CD14-positive monocyte (primary cell): ENCODE measurements at regions not wholly inside any gene's neighbourhood (a gene's known extent, or its start where the extent isn't known, plus 50 kb on each side); places are given as distances from the start of the nearest gene placed in this dataset.

ENCODE experiments used
- DNase-seq, 3 donors: peaks; one replicate each; pipeline ENCODE4 v3.0.0-alpha.2; 2011 to 2022
- H2AFZ ChIP-seq: 2 replicates; pipeline ENCODE4 v1.6.0; 2012; ENCODE audit warnings: mild to moderate bottlenecking, low read depth, low read length, inconsistent platforms; ENCODE audit not compliant: insufficient read depth, poor library complexity, severe bottlenecking
- H3K27ac ChIP-seq, 2 donors: 1 replicate in 1 of 2; 2 replicates in 1 of 2; pipeline ENCODE4 v1.5.1; 2012 to 2013; ENCODE audit warnings: low read length in 2 of 2, control low read depth in 1 of 2, inconsistent platforms in 1 of 2, low read depth in 1 of 2, mild to moderate bottlenecking in 1 of 2
- H3K27me3 ChIP-seq, 2 donors: one replicate each; pipeline versions ENCODE4 v1.6.0 to v1.6.1; 2011 to 2013; ENCODE audit warnings: low read length in 2 of 2; ENCODE audit not compliant: control insufficient read depth in 2 of 2, insufficient read depth in 2 of 2
- H3K36me3 ChIP-seq, 2 donors: replicated peaks in 1 of 2; 1 replicate in 1 of 2; 2 replicates in 1 of 2; pipeline versions ENCODE4 v1.5.1 to v1.6.1; 2012 to 2013; ENCODE audit warnings: low read length in 2 of 2, control low read depth in 1 of 2, inconsistent platforms in 1 of 2, mild to moderate bottlenecking in 1 of 2; ENCODE audit not compliant: insufficient read depth in 2 of 2, control insufficient read depth in 1 of 2
- H3K4me1 ChIP-seq, 2 donors: 1 replicate in 1 of 2; 2 replicates in 1 of 2; pipeline versions ENCODE4 v1.5.1 to v1.6.1; 2012 to 2013; ENCODE audit warnings: low read length in 2 of 2, control low read depth in 1 of 2, inconsistent platforms in 1 of 2, mild to moderate bottlenecking in 1 of 2, moderate library complexity in 1 of 2; ENCODE audit not compliant: insufficient read depth in 2 of 2, control insufficient read depth in 1 of 2
- H3K4me2 ChIP-seq: replicated peaks from 2 replicates; pipeline ENCODE3; 2012; ENCODE audit warnings: low read length, moderate library complexity, mild to moderate bottlenecking; ENCODE audit not compliant: poor library complexity, severe bottlenecking; ENCODE audit errors: extremely low read depth
- H3K4me3 ChIP-seq, 3 experiments: fragments of 200-600 bp in 1 of 3; sonication (generic) in 1 of 3; replicated peaks in 1 of 3; 1 replicate in 2 of 3; 2 replicates in 1 of 3; pipeline ENCODE4 v1.5.1; 2011 to 2013; ENCODE audit warnings: low read length in 3 of 3, mild to moderate bottlenecking in 3 of 3, control low read depth in 2 of 3, low read depth in 2 of 3, inconsistent platforms in 1 of 3, moderate library complexity in 1 of 3
- H3K79me2 ChIP-seq: 2 replicates; pipeline ENCODE4 v1.6.0; 2012; ENCODE audit warnings: mild to moderate bottlenecking, control low read depth, inconsistent platforms, low read length, moderate library complexity; ENCODE audit not compliant: insufficient read depth
- H3K9ac ChIP-seq: 2 replicates; pipeline ENCODE4 v1.6.0; 2017; ENCODE audit warnings: low read length, mild to moderate bottlenecking; ENCODE audit not compliant: insufficient read depth, poor library complexity, severe bottlenecking
- H3K9me3 ChIP-seq, 2 donors: replicated peaks in 1 of 2; 1 replicate in 1 of 2; 2 replicates in 1 of 2; pipeline versions ENCODE4 v1.5.1 to v1.6.1; 2012 to 2013; ENCODE audit warnings: low read length in 2 of 2, control low read depth in 1 of 2; ENCODE audit not compliant: control insufficient read depth in 1 of 2, insufficient read depth in 1 of 2
- H4K20me1 ChIP-seq: 2 replicates; pipeline ENCODE4 v1.6.0; 2012; ENCODE audit warnings: mild to moderate bottlenecking, low read length, control low read depth, moderate library complexity; ENCODE audit not compliant: insufficient read depth
- H3K27ac Mint-ChIP-seq, 7 donors: one replicate each; pipeline ENCODE4 v1.8.0; 2020; ENCODE audit warnings: mild to moderate bottlenecking in 7 of 7, mixed read lengths in 7 of 7, moderate library complexity in 6 of 7, inconsistent platforms in 2 of 7
- H3K27me3 Mint-ChIP-seq, 3 donors: one replicate each; pipeline ENCODE4 v1.8.0; 2021 to 2022; ENCODE audit warnings: low read depth in 3 of 3, mild to moderate bottlenecking in 3 of 3, mixed read lengths in 3 of 3, moderate library complexity in 3 of 3, inconsistent platforms in 1 of 3
- H3K36me3 Mint-ChIP-seq, 2 donors: one replicate each; pipeline ENCODE4 v1.8.0; 2020; ENCODE audit warnings: mixed read lengths in 2 of 2, inconsistent platforms in 1 of 2, mild to moderate bottlenecking in 1 of 2
- H3K4me1 Mint-ChIP-seq: one replicate; pipeline ENCODE4 v1.8.0; 2020; ENCODE audit warnings: mild to moderate bottlenecking, mixed read lengths
- H3K4me3 Mint-ChIP-seq, 2 donors: one replicate each; pipeline ENCODE4 v1.8.0; 2020; ENCODE audit warnings: mild to moderate bottlenecking in 2 of 2, mixed read lengths in 2 of 2, moderate library complexity in 1 of 2
- H3K9me3 Mint-ChIP-seq, 7 donors: one replicate each; pipeline ENCODE4 v1.8.0; 2020 to 2022; ENCODE audit warnings: mixed read lengths in 7 of 7, mild to moderate bottlenecking in 6 of 7, moderate library complexity in 6 of 7, inconsistent platforms in 2 of 7
- CTCF ChIP-seq: fragments of 200-600 bp; IDR thresholded peaks from one replicate; pipeline ENCODE4 v1.8.0; 2022; ENCODE audit warnings: antibody characterized with exemption, mild to moderate bottlenecking
- WGBS: methylation state at CpG from one replicate; pipeline ENCODE4 v1.1.5; 2013; ENCODE audit warnings: missing lambda C conversion rate; ENCODE audit not compliant: insufficient coverage; 5-methylcytosine and 5-hydroxymethylcytosine counted together
- intact Hi-C, 2 donors: fragments of 100-400 bp; cut with micrococcal nuclease; formaldehyde crosslinking; loops; one replicate each; pipeline versions ENCODE4 v1.15.0 to v1.15.1; 2023

GRCh38 chr14:106633721-106634120 is 1107.3 kb downstream of the TMEM121 start:
- Histone ChIP-seq H3K9me3 (no peaks in the 10 kb centered on the region), H3K36me3 (no peaks in the 10 kb centered on the region), H3K4me3 (no peak overlapping the region), H3K4me1 (no peaks in the 10 kb centered on the region), H3K9ac (no peak overlapping the region), H3K27me3 (no peaks in the 10 kb centered on the region), H3K4me2 (no peak overlapping the region), H2AFZ (no peak overlapping the region), H3K79me2 (no peaks in the 10 kb centered on the region), H3K27ac (no peak overlapping the region), H4K20me1 (no peaks in the 10 kb centered on the region)
- Mint-ChIP-seq H3K27me3 (peaks cover 2 to 3% (median 3%) of the 10 kb centered on the region in 3 donors), H3K9me3 (no peaks in the 10 kb centered on the region), H3K27ac (no peak overlapping the region), H3K4me1 (peaks cover under 1% of the 10 kb centered on the region), H3K4me3 (no peak overlapping the region), H3K36me3 (no peaks in the 10 kb centered on the region)
- intact Hi-C loops, result no loop called here
- DNase-seq, result no peak
- no peak for TF ChIP-seq CTCF
- WGBS, result 80% methylated on average over 1 of the region's 2 CpGs

- intact Hi-C loops, result no loop called here
- Histone ChIP-seq H3K79me2 (no peaks in the 10 kb centered on the region), H3K9me3 (no peaks in the 10 kb centered on the region), H3K4me1 (no peaks in the 10 kb centered on the region), H3K27me3 (no peaks in the 10 kb centered on the region), H4K20me1 (no peaks in the 10 kb centered on the region), H2AFZ (no peak overlapping the region), H3K4me2 (no peak overlapping the region), H3K9ac (no peak overlapping the region), H3K27ac (no peak overlapping the region), H3K36me3 (no peaks in the 10 kb centered on the region), H3K4me3 (no peak overlapping the region)
- no peak overlapping the region for H3K27ac Mint-ChIP-seq
- H3K27me3 Mint-ChIP-seq, result peaks cover 3% of the 10 kb centered on the region in 3 donors
- H3K4me1 Mint-ChIP-seq, result peaks cover 2% of the 10 kb centered on the region
- no peaks in the 10 kb centered on the region for H3K9me3 Mint-ChIP-seq
- no peak overlapping the region for H3K4me3 Mint-ChIP-seq
- TF ChIP-seq CTCF, result no peak
- H3K36me3 Mint-ChIP-seq, result no peaks in the 10 kb centered on the region
- no peak for DNase-seq
- 71% methylated on average over 4 of the region's 4 CpGs for WGBS
Observed at GRCh38 chr14:106635569-106635968, 1109.2 kb downstream of the TMEM121 start.
